H1 (cell line): ENCODE measurements at regions not wholly inside any gene's neighbourhood (a gene's known extent, or its start where the extent isn't known, plus 50 kb on each side); places are given as distances from the start of the nearest gene placed in this dataset.

ENCODE experiments used
- CTCF ChIA-PET: fragments of 300-600 bp; sonication (Branson Sonifier 250); formaldehyde crosslinking; loops from one replicate; lab custom pipeline; 2021; ENCODE audit not compliant: partially characterized antibody; lab: Charles Lee
- POLR2A ChIA-PET: fragments of 300-600 bp; sonication (Branson Sonifier 250); formaldehyde crosslinking; loops from one replicate; lab custom pipeline; 2021; ENCODE audit warnings: inconsistent platforms; ENCODE audit not compliant: partially characterized antibody; lab: Charles Lee
- DNase-seq, 2 experiments: peaks; one replicate each; pipeline versions ENCODE4 v3.0.0 to v3.0.0-alpha.2; 2010 to 2022; ENCODE audit warnings: low spot score in 2 of 2, low read depth in 1 of 2, mixed read lengths in 1 of 2
- FAIRE-seq: peaks from 2 replicates; lab custom pipeline; 2011; peaks lifted over from hg19 to GRCh38; lab: Jason Lieb, UNC
- H2AFZ ChIP-seq: 2 replicates; pipeline ENCODE4 v1.8.1; 2012; ENCODE audit warnings: low read length, inconsistent platforms
- H2AK5ac ChIP-seq: 2 replicates; pipeline ENCODE4 v1.6.1; 2013; ENCODE audit warnings: low read depth, low read length
- H2BK120ac ChIP-seq: replicated peaks from 2 replicates; pipeline ENCODE3; 2013; ENCODE audit warnings: low read depth, low read length, inconsistent platforms
- H2BK12ac ChIP-seq: 2 replicates; pipeline ENCODE4 v1.6.1; 2013; ENCODE audit warnings: low read depth, low read length
- H2BK15ac ChIP-seq: 2 replicates; pipeline ENCODE4 v1.6.1; 2013; ENCODE audit warnings: low read length
- H2BK20ac ChIP-seq: 2 replicates; pipeline ENCODE4 v1.6.1; 2013; ENCODE audit warnings: low read length
- H2BK5ac ChIP-seq: 2 replicates; pipeline ENCODE4 v1.6.1; 2013; ENCODE audit warnings: low read depth, low read length
- H3K14ac ChIP-seq: 2 replicates; pipeline ENCODE4 v1.6.1; 2013; ENCODE audit warnings: inconsistent platforms; ENCODE audit not compliant: insufficient read length
- H3K18ac ChIP-seq: 2 replicates; pipeline ENCODE4 v1.6.1; 2013; ENCODE audit warnings: low read length; ENCODE audit errors: extremely low read depth
- H3K23ac ChIP-seq: 2 replicates; pipeline ENCODE4 v1.6.1; 2013; ENCODE audit warnings: inconsistent platforms; ENCODE audit not compliant: insufficient read length
- H3K23me2 ChIP-seq: 2 replicates; pipeline ENCODE4 v1.6.1; 2013; ENCODE audit warnings: low read depth, low read length
- H3K27ac ChIP-seq: 2 replicates; pipeline ENCODE4 v1.6.1; 2011; ENCODE audit warnings: low read depth, low read length, inconsistent platforms
- H3K27me3 ChIP-seq, 4 experiments: replicated peaks in 1 of 4; 1 replicate in 1 of 4; 2 replicates in 3 of 4; pipeline versions ENCODE4 v1.6.1 to v1.8.1; 2011 to 2013; ENCODE audit warnings: low read length in 3 of 4, mild to moderate bottlenecking in 3 of 4, inconsistent platforms in 2 of 4, mixed read lengths in 2 of 4, moderate library complexity in 1 of 4; ENCODE audit not compliant: control insufficient read depth in 3 of 4, insufficient read depth in 3 of 4; ENCODE audit errors: extremely low read depth in 1 of 4
- H3K36me3 ChIP-seq, 4 experiments: 2 replicates each; pipeline versions ENCODE4 v1.6.1 to v1.8.1; 2011 to 2013; ENCODE audit warnings: mild to moderate bottlenecking in 4 of 4, low read length in 3 of 4, moderate library complexity in 2 of 4, control low read depth in 1 of 4, inconsistent platforms in 1 of 4; ENCODE audit not compliant: insufficient read depth in 4 of 4, control insufficient read depth in 2 of 4
- H3K4ac ChIP-seq: replicated peaks from 2 replicates; pipeline ENCODE3; 2013; ENCODE audit warnings: low read length, low read depth, mixed read lengths, inconsistent platforms; ENCODE audit not compliant: insufficient read length
- H3K4me1 ChIP-seq, 4 experiments: replicated peaks in 1 of 4; 1 replicate in 1 of 4; 2 replicates in 3 of 4; pipeline versions ENCODE4 v1.6.1 to v1.8.1; 2011 to 2013; ENCODE audit warnings: low read length in 3 of 4, inconsistent platforms in 2 of 4, mixed read lengths in 1 of 4; ENCODE audit not compliant: insufficient read depth in 4 of 4, control insufficient read depth in 3 of 4
- H3K4me2 ChIP-seq, 2 experiments: 2 replicates each; pipeline versions ENCODE4 v1.6.1 to v1.8.1; 2011 to 2013; ENCODE audit warnings: low read depth in 2 of 2, low read length in 2 of 2, control low read depth in 1 of 2, inconsistent platforms in 1 of 2, mild to moderate bottlenecking in 1 of 2; ENCODE audit not compliant: insufficient read depth in 1 of 2
- H3K4me3 ChIP-seq, 4 experiments: fragments of 200-600, 300-600 bp in 1 of 4; sonication (generic), shearing (Covaris generic), sonication (Bioruptor Twin) in 1 of 4; 2 replicates each; pipeline versions ENCODE4 v1.5.1 to v1.8.1; 2011 to 2016; ENCODE audit warnings: low read length in 4 of 4, low read depth in 3 of 4, control low read depth in 2 of 4, inconsistent platforms in 2 of 4, mild to moderate bottlenecking in 2 of 4, mixed read lengths in 1 of 4, moderate library complexity in 1 of 4; ENCODE audit not compliant: insufficient read depth in 2 of 4; ENCODE audit errors: extremely low read depth in 1 of 4
- H3K56ac ChIP-seq: replicated peaks from 2 replicates; pipeline ENCODE3; 2013; ENCODE audit warnings: low read depth, mild to moderate bottlenecking, mixed read lengths, low read length, inconsistent platforms; ENCODE audit not compliant: insufficient read length
- H3K79me1 ChIP-seq: 2 replicates; pipeline ENCODE4 v1.6.1; 2013; ENCODE audit warnings: low read depth, low read length, control low read depth
- H3K79me2 ChIP-seq, 2 experiments: 2 replicates each; pipeline versions ENCODE4 v1.6.1 to v1.8.1; 2012 to 2013; ENCODE audit warnings: low read length in 2 of 2, mild to moderate bottlenecking in 2 of 2, inconsistent platforms in 1 of 2; ENCODE audit not compliant: insufficient read depth in 2 of 2, control insufficient read depth in 1 of 2
- H3K9ac ChIP-seq, 4 experiments: replicated peaks in 1 of 4; 1 replicate in 1 of 4; 2 replicates in 3 of 4; pipeline versions ENCODE4 v1.6.1 to v1.8.1; 2011 to 2013; ENCODE audit warnings: low read depth in 3 of 4, low read length in 3 of 4, control low read depth in 2 of 4, mild to moderate bottlenecking in 2 of 4, moderate library complexity in 2 of 4, inconsistent platforms in 1 of 4; ENCODE audit errors: extremely low read depth in 1 of 4
- H3K9me3 ChIP-seq, 2 experiments: 2 replicates each; pipeline versions ENCODE4 v1.6.1 to v1.8.1; 2012 to 2013; ENCODE audit warnings: mild to moderate bottlenecking in 2 of 2, moderate library complexity in 2 of 2, control low read depth in 1 of 2, inconsistent platforms in 1 of 2, low read depth in 1 of 2, low read length in 1 of 2, mixed read lengths in 1 of 2; ENCODE audit not compliant: insufficient read depth in 2 of 2
- H4K20me1 ChIP-seq, 2 experiments: replicated peaks in 1 of 2; 2 replicates each; pipeline versions ENCODE3 to v1.8.1; 2011 to 2013; ENCODE audit warnings: inconsistent platforms in 2 of 2, low read length in 2 of 2, mild to moderate bottlenecking in 1 of 2; ENCODE audit not compliant: insufficient read depth in 2 of 2, control insufficient read depth in 1 of 2
- H4K5ac ChIP-seq: 2 replicates; pipeline ENCODE4 v1.6.1; 2013; ENCODE audit warnings: low read length, low read depth, mixed read lengths, inconsistent platforms; ENCODE audit not compliant: insufficient read length
- H4K8ac ChIP-seq: 2 replicates; pipeline ENCODE4 v1.8.0; 2013; ENCODE audit warnings: mild to moderate bottlenecking, moderate library complexity, low read length, inconsistent platforms; ENCODE audit not compliant: insufficient read depth; ENCODE audit errors: extremely low read depth
- H4K91ac ChIP-seq: replicated peaks from 2 replicates; pipeline ENCODE3; 2013; ENCODE audit warnings: low read length, mixed read lengths, inconsistent platforms; ENCODE audit not compliant: insufficient read length
- CREB1 ChIP-seq: IDR thresholded peaks from 2 replicates; pipeline ENCODE4 v1.6.1; 2012; ENCODE audit warnings: inconsistent platforms
- EGR1 ChIP-seq: IDR thresholded peaks from 2 replicates; pipeline ENCODE4 v1.6.1; 2011; ENCODE audit warnings: low read depth, low read length, borderline replicate concordance
- GTF2F1 ChIP-seq: IDR thresholded peaks from 2 replicates; pipeline ENCODE4 v1.6.1; 2012; ENCODE audit warnings: low read depth, low read length, improper control_type of control experiment, borderline replicate concordance
- whole genome bisulfite sequencing, 2 experiments: shearing (Covaris generic) in 1 of 2; methylation state at CpG; one replicate each; pipeline versions ENCODE4 v1.1.6 to v1.1.7; 2013 to 2015; ENCODE audit warnings: low lambda C conversion rate in 2 of 2, mixed read lengths in 2 of 2, inconsistent platforms in 1 of 2, low coverage in 1 of 2, missing lambda C conversion rate in 1 of 2; ENCODE audit not compliant: insufficient replicate concordance in 2 of 2, insufficient coverage in 1 of 2, insufficient read length in 1 of 2; ENCODE audit errors: extremely low coverage in 1 of 2, missing lambda C conversion rate in 1 of 2; 5-methylcytosine and 5-hydroxymethylcytosine counted together

DNA sequence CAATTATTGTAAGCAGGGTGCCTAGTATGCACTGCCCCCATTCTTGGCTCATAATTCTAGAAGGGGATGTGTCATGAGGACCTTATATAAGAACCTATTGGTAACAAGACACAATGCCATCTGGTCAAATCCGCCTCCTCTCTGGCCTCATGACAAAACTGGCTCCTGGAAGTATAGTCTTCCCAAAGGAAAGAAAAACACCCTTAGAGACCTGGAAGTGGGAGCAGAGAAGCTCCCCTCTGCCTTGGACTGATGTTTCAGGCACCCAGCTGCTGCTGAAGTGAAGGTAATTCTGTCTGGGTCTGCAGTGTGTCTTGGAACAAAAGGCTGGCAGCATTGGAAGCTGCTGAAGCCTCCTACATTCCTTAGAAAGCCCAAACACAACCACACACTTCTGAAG lies 107.2 kb upstream of the CLSTN2 start:
- Histone ChIP-seq H3K4ac (no peak overlapping the region), H3K27ac (no peak overlapping the region), H2AK5ac (no peak overlapping the region), H3K4me1 (no peaks in the 10 kb centered on the region), H2BK120ac (no peak overlapping the region), H2BK5ac (no peak overlapping the region), H3K36me3 (no peaks in the 10 kb centered on the region), H4K91ac (no peak overlapping the region), H4K20me1 (no peaks in the 10 kb centered on the region), H2AFZ (peak overlapping the region; percentile 15), H3K23me2 (0 out of 2 replicates have a peak, but pooled peaks cover 2% of the 10 kb centered on the region), H2BK20ac (no peak overlapping the region), H3K79me1 (peaks cover 2% of the 10 kb centered on the region; the same call in 1 of the 2 replicates), H3K18ac (no peak overlapping the region), H4K8ac (no peak overlapping the region), H3K27me3 (no peaks in the 10 kb centered on the region; a peak in 1 of 7 replicates), H2BK12ac (no peak overlapping the region), H3K23ac (no peak overlapping the region), H3K9ac (no peak overlapping the region), H2BK15ac (no peak overlapping the region), H3K4me3 (no peak overlapping the region), H3K79me2 (no peaks in the 10 kb centered on the region), H3K56ac (no peak overlapping the region), H4K5ac (no peak overlapping the region), H3K14ac (no peak overlapping the region), H3K9me3 (no peaks in the 10 kb centered on the region), H3K4me2 (no peak overlapping the region)
- CTCF ChIA-PET: interaction anchor here (0.6 to 1.0 kb wide), 2 partner anchors 11 to 109 kb away, joined by 3 to 4 read pairs; no protein-coding TSS in a partner anchor
- TF ChIP-seq CREB1: no peak
- no peak for TF ChIP-seq EGR1
- no peak for TF ChIP-seq GTF2F1
- WGBS, 2 experiments: 88% methylated on average over 1 of the region's 1 CpG; no CpG with 5 or more reads in 1 of the 2 experiments
- POLR2A ChIA-PET: no interaction called here
- DNase-seq (no peak), FAIRE-seq (no peak)
